Immature natural killer cell (primary cell): ENCODE measurements at regions not wholly inside any gene's neighbourhood (a gene's known extent, or its start where the extent isn't known, plus 50 kb on each side); places are given as distances from the start of the nearest gene placed in this dataset.

Experiments
- DNase-seq, 3 donors: peaks; one replicate each; pipeline ENCODE4 v3.0.0; 2022; ENCODE audit warnings: mixed read lengths in 1 of 3
- H3K27ac Mint-ChIP-seq, 6 donors: one replicate each; pipeline ENCODE4 v1.8.0; 2020; ENCODE audit warnings: mixed read lengths in 6 of 6, mild to moderate bottlenecking in 5 of 6, inconsistent platforms in 4 of 6, moderate library complexity in 3 of 6
- H3K27me3 Mint-ChIP-seq, 3 donors: one replicate each; pipeline ENCODE4 v1.8.0; 2020 to 2021; ENCODE audit warnings: low read depth in 3 of 3, mild to moderate bottlenecking in 3 of 3, mixed read lengths in 3 of 3, moderate library complexity in 3 of 3, inconsistent platforms in 1 of 3
- H3K36me3 Mint-ChIP-seq, 3 donors: one replicate each; pipeline ENCODE4 v1.8.0; 2020; ENCODE audit warnings: mixed read lengths in 3 of 3, inconsistent platforms in 2 of 3, mild to moderate bottlenecking in 2 of 3
- H3K4me1 Mint-ChIP-seq, 2 donors: one replicate each; pipeline ENCODE4 v1.8.0; 2020; ENCODE audit warnings: inconsistent platforms in 2 of 2, mild to moderate bottlenecking in 2 of 2, mixed read lengths in 2 of 2, moderate library complexity in 1 of 2
- H3K4me3 Mint-ChIP-seq, 5 donors: one replicate each; pipeline ENCODE4 v1.8.0; 2020; ENCODE audit warnings: mild to moderate bottlenecking in 5 of 5, mixed read lengths in 5 of 5, inconsistent platforms in 3 of 5, moderate library complexity in 3 of 5
- H3K9me3 Mint-ChIP-seq, 6 donors: one replicate each; pipeline ENCODE4 v1.8.0; 2020; ENCODE audit warnings: mild to moderate bottlenecking in 6 of 6, mixed read lengths in 6 of 6, inconsistent platforms in 4 of 6, moderate library complexity in 3 of 6

DNA sequence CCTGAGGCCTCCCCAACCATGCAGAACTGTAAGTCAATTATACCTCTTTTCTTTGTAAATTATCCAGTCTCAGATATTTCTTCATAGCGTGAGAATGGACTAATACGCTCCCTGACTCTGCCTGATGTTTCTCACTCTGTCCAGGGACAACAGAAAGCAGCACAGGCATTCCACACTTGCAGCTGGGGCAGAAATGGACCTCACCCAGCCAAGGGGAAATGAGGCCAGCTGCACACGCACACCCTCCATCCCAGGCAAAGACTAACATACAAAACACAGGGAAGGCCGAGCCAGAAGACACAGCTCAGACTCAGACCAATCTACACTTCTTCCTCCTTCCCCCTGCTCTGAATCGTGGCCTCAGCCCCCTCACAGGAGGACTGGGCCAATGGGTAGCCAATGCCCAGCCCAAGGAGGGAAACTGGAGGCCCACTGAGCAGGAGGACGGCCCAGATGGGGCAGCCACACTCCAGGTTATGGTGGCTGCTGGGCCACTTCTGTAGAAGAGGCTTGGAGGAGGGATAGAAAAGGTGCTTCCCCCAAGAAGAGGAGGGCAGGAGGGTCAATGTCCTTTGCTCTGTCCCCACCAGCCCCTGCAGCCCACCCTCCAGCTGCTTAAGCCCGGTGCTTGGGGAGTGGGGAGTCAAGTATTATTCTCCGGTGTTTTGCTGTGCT, 228.4 kb downstream of the NPHP4 start:
- H3K27ac Mint-ChIP-seq, result no peak overlapping the region
- no peak for DNase-seq
- H3K36me3 Mint-ChIP-seq, result no peaks in the 10 kb centered on the region
- H3K9me3 Mint-ChIP-seq, result peaks cover 0 to 2% (median 0%) of the 10 kb centered on the region in 6 donors
- no peak overlapping the region for H3K4me3 Mint-ChIP-seq
- peaks cover 0 to 15% (median 13%) of the 10 kb centered on the region in 3 donors for H3K27me3 Mint-ChIP-seq
- no peaks in the 10 kb centered on the region for H3K4me1 Mint-ChIP-seq

GRCh38 chr1:5758859-5759578, 233.2 kb downstream of the NPHP4 start:
- DNase-seq, result no peak
- Mint-ChIP-seq H3K4me3 (no peak overlapping the region), H3K9me3 (peaks cover 0 to 2% (median 0%) of the 10 kb centered on the region in 6 donors), H3K36me3 (no peaks in the 10 kb centered on the region), H3K27me3 (peaks cover 0 to 4% (median 3%) of the 10 kb centered on the region in 3 donors), H3K27ac (no peak overlapping the region), H3K4me1 (no peaks in the 10 kb centered on the region)

DNA sequence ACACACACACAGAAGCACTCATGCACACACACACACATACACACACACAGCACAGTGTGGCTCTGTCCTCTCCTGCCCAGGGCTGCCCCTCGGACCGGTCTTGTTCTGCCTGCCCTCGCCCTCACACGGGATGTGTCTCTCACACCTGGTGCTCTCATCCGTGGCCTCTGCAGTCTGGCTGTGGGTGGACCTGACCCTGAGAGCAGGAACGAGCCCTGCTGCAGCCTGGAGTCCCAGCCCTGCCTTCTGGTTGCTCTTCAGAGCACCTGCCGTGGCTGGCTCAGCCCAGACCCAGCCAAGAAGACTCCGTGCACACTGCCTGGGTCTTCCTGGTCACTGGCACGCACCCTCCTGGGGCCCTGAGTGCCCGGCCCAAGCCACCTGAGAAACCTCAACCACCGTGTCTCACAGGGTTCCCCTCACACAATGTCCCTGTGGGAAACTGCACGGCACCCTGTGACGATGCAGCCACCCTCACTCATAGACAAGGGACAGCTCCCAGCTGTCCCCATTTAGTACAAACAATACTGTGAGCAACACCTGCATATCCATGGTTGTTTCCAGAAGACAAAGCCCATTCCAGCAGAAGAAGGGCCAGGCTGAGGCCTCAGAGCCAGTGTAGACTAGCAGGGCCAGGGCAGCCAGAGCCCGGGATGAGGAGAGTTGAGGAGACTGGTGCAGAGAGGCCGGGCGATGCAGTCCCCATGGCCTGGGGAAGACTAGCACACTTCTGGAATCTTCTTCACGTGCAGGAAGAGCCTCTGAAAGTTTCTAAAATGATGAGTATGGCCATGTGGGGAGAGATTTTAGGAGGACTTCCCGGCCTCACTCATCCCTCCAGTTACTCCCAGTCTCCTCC, 234.0 kb downstream of the NPHP4 start:
- Mint-ChIP-seq H3K27me3 (no peaks in the 10 kb centered on the region), H3K4me3 (no peak overlapping the region), H3K36me3 (no peaks in the 10 kb centered on the region), H3K4me1 (no peaks in the 10 kb centered on the region), H3K27ac (no peak overlapping the region), H3K9me3 (no peaks in the 10 kb centered on the region)
- DNase-seq, result no peak

GRCh38 chr1:5757187-5757805, 234.9 kb downstream of the NPHP4 start:
- H3K4me3 Mint-ChIP-seq, result no peak overlapping the region
- DNase-seq, result no peak
- no peaks in the 10 kb centered on the region for H3K36me3 Mint-ChIP-seq
- no peaks in the 10 kb centered on the region for H3K9me3 Mint-ChIP-seq
- H3K4me1 Mint-ChIP-seq, result no peaks in the 10 kb centered on the region
- no peak overlapping the region for H3K27ac Mint-ChIP-seq
- no peaks in the 10 kb centered on the region for H3K27me3 Mint-ChIP-seq

GRCh38 chr1:5756434-5757186, 235.6 kb downstream of the NPHP4 start:
- Mint-ChIP-seq H3K36me3 (no peaks in the 10 kb centered on the region), H3K4me3 (no peak overlapping the region), H3K27ac (no peak overlapping the region), H3K9me3 (no peaks in the 10 kb centered on the region), H3K27me3 (no peaks in the 10 kb centered on the region), H3K4me1 (no peaks in the 10 kb centered on the region)
- no peak for DNase-seq

DNA sequence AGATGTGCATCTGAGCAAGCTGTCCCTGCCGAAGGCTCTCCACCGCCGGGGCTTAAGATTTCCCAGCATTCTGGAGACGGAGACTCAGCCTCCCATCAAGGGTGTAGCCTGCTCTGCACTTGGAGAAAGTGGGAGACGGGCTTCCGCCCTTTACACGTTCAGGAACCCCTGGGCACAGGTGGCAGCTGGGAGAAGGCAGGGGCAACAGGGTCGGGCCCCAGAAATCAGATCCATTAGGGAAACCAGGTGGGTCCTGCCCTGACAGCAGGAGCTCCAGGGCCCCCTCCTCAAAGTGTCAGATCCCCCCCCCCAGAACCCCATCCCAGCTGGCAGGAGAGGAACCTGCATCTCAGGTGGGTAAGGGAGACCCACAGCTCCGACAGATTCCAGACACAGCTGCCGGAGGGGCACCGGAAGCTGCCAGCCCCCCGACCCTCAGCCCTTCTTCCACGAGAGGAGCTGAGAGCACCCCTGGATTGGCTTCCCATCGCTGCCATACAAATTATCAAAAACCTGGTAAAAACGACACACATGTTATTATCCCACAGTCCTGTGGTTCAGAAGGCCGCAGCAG, 236.6 kb downstream of the NPHP4 start:
- Mint-ChIP-seq H3K27me3 (no peaks in the 10 kb centered on the region), H3K4me3 (no peak overlapping the region), H3K4me1 (no peaks in the 10 kb centered on the region), H3K36me3 (no peaks in the 10 kb centered on the region), H3K9me3 (no peaks in the 10 kb centered on the region), H3K27ac (no peak overlapping the region)
- DNase-seq, result no peak

- Mint-ChIP-seq H3K4me1 (no peaks in the 10 kb centered on the region), H3K9me3 (no peaks in the 10 kb centered on the region), H3K4me3 (no peak overlapping the region), H3K27me3 (peaks cover 0 to under 1% (median 0%) of the 10 kb centered on the region in 3 donors), H3K36me3 (no peaks in the 10 kb centered on the region), H3K27ac (no peak overlapping the region)
- DNase-seq, result no peak
Observed at GRCh38 chr1:5754817-5755551, 237.2 kb downstream of the NPHP4 start.

- peaks cover 0 to 5% (median 1%) of the 10 kb centered on the region in 3 donors for H3K27me3 Mint-ChIP-seq
- no peaks in the 10 kb centered on the region for H3K9me3 Mint-ChIP-seq
- no peak for DNase-seq
- no peaks in the 10 kb centered on the region for H3K4me1 Mint-ChIP-seq
- H3K27ac Mint-ChIP-seq, result no peak overlapping the region
- H3K4me3 Mint-ChIP-seq, result no peak overlapping the region
- H3K36me3 Mint-ChIP-seq, result no peaks in the 10 kb centered on the region
Observed at GRCh38 chr1:5753549-5754421, 238.4 kb downstream of the NPHP4 start.

GRCh38 chr1:5752746-5753548, 239.3 kb downstream of the NPHP4 start:
- H3K9me3 Mint-ChIP-seq, result no peaks in the 10 kb centered on the region
- no peaks in the 10 kb centered on the region for H3K36me3 Mint-ChIP-seq
- peaks cover 0 to 5% (median 1%) of the 10 kb centered on the region in 3 donors for H3K27me3 Mint-ChIP-seq
- H3K4me1 Mint-ChIP-seq, result no peaks in the 10 kb centered on the region
- DNase-seq, result no peak
- no peak overlapping the region for H3K4me3 Mint-ChIP-seq
- H3K27ac Mint-ChIP-seq, result no peak overlapping the region

DNA sequence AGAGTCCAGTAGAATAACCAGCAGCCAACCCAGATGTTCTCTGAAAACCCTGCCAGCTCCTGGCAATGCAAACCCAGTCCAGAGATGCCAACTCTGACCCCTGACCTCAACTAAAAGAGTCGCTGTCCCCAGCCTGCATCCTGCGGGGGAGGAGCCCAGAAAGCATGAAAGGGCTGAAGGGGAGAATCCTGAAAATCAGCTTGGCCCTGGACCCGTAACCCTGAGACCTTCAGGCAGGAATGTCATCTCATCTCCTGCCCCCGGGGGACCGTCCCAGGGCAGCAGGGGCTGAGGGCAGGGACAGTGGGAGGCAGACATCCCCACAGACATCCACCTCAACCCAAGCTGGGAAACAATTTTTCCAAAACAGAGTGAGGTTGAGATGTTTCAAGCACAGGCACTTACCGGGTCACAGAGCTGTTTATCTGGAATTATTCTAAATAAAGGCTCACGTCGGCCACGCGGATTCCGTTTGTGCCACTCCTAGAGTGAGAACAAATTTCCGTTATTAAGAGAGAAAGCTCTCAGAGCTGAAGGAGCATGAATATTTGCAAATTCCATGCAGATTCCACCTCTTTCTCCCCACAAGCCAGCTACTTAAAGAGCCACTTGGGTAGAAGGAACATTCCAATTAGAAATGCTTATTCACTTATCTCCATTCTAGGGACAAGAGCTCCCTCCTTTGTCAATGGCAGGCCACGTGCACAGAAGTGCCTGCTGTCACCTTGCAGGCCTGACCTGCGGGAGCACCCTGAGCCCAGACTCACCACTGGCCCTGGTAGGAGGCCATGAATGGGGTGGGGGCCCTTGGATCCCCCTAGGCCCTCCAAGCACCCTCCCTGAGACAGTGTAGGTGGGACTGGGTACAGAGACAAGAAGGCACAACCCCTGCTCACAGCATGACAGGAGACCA, 240.1 kb downstream of the NPHP4 start:
- H3K27ac Mint-ChIP-seq, result no peak overlapping the region
- no peaks in the 10 kb centered on the region for H3K9me3 Mint-ChIP-seq
- peaks cover 0 to 5% (median 1%) of the 10 kb centered on the region in 3 donors for H3K27me3 Mint-ChIP-seq
- no peak overlapping the region for H3K4me3 Mint-ChIP-seq
- no peaks in the 10 kb centered on the region for H3K4me1 Mint-ChIP-seq
- DNase-seq, result no peak
- no peaks in the 10 kb centered on the region for H3K36me3 Mint-ChIP-seq
